ENCODE measurements at regions not wholly inside any gene's neighbourhood (a gene's known extent, or its start where the extent isn't known, plus 50 kb on each side); places are given as distances from the start of the nearest gene placed in this dataset.
"Not testable (repeated sequence)": the region's sequence is repeated elsewhere in the genome, so short reads cannot be mapped to it uniquely, and the experiment has no call there.

GRCh38 chr13:50422181-50423148 lies 407.2 kb downstream of the KCNRG start:
- no peak for DNase-seq (ENCODE audit: missing footprints)
- ATAC-seq, result no peak
- intact Hi-C loops (cut with DNase I), result loop anchor here (5.0 kb wide), 1 partner anchor 35 kb away; no protein-coding TSS in a partner anchor

- no peak for ATAC-seq
- no peak for DNase-seq (ENCODE audit: missing footprints)
- intact Hi-C loops (cut with DNase I), result loop anchor here (2.0 to 5.0 kb wide), 2 partner anchors 38 to 104 kb away; no protein-coding TSS in a partner anchor
These were observed 409.7 kb downstream of the KCNRG start for GRCh38 chr13:50424993-50425392.

- DNase-seq (ENCODE audit: missing footprints), result no peak
- intact Hi-C loops (cut with DNase I), result loop anchor here (2.0 kb wide), 1 partner anchor 103 kb away; no protein-coding TSS in a partner anchor
- ATAC-seq, result no peak
These were observed 410.5 kb downstream of the KCNRG start for GRCh38 chr13:50425772-50426171.

- DNase-seq (ENCODE audit: missing footprints) (no peak), ATAC-seq (no peak)
- intact Hi-C loops (cut with DNase I), result no loop called here
These were observed 411.7 kb downstream of the KCNRG start for GRCh38 chr13:50426927-50427326.

GRCh38 chr13:50427511-50427910 lies 412.3 kb downstream of the KCNRG start:
- ATAC-seq; DNase-seq (ENCODE audit: missing footprints); intact Hi-C loops (cut with DNase I): not testable (repeated sequence)

GRCh38 chr13:50428183-50428877 lies 413.1 kb downstream of the KCNRG start:
- ATAC-seq, result no peak
- no peak for DNase-seq (ENCODE audit: missing footprints)
- intact Hi-C loops (cut with DNase I), result no loop called here

GRCh38 chr13:50435011-50435410 lies 408.5 kb downstream of the DLEU7 start:
- ATAC-seq (no peak), DNase-seq (ENCODE audit: missing footprints) (no peak)
- intact Hi-C loops (cut with DNase I), result no loop called here

- intact Hi-C loops (cut with DNase I), result no loop called here
- no peak for ATAC-seq
These were observed 406.2 kb downstream of the DLEU7 start for GRCh38 chr13:50437252-50437651.

GRCh38 chr13:50438351-50438750 lies 405.1 kb downstream of the DLEU7 start:
- no peak for ATAC-seq
- no peak for DNase-seq (ENCODE audit: missing footprints)
- intact Hi-C loops (cut with DNase I), result no loop called here

More at GRCh38 chr13:50437252-50437651, 406.2 kb downstream of the DLEU7 start:
- no peak for DNase-seq (ENCODE audit: missing footprints)

GRCh38 chr13:50441130-50441529 lies 402.4 kb downstream of the DLEU7 start:
- DNase-seq (ENCODE audit: missing footprints) (no peak), ATAC-seq (no peak)
- intact Hi-C loops (cut with DNase I), result no loop called here

GRCh38 chr13:50444726-50445125 lies 398.8 kb downstream of the DLEU7 start:
- intact Hi-C loops (cut with DNase I), result no loop called here
- ATAC-seq (no peak), DNase-seq (ENCODE audit: missing footprints) (no peak)

- DNase-seq (ENCODE audit: missing footprints) (no peak), ATAC-seq (no peak)
- intact Hi-C loops (cut with DNase I), result no loop called here
These were observed 396.9 kb downstream of the DLEU7 start for GRCh38 chr13:50446611-50447010.

GRCh38 chr13:50448535-50448998 lies 394.9 kb downstream of the DLEU7 start:
- intact Hi-C loops (cut with DNase I), result no loop called here
- ATAC-seq (no peak), DNase-seq (ENCODE audit: missing footprints) (no peak)

GRCh38 chr13:50449465-50449864 lies 394.0 kb downstream of the DLEU7 start:
- DNase-seq (ENCODE audit: missing footprints), result no peak
- intact Hi-C loops (cut with DNase I), result no loop called here
- no peak for ATAC-seq

GRCh38 chr13:50450279-50450678 lies 393.2 kb downstream of the DLEU7 start:
- intact Hi-C loops (cut with DNase I), result no loop called here
- ATAC-seq (no peak), DNase-seq (ENCODE audit: missing footprints) (no peak)

GRCh38 chr13:50451609-50452008 lies 391.9 kb downstream of the DLEU7 start:
- DNase-seq (ENCODE audit: missing footprints) (no peak), ATAC-seq (no peak)
- intact Hi-C loops (cut with DNase I), result no loop called here

- DNase-seq (ENCODE audit: missing footprints), result no peak
- intact Hi-C loops (cut with DNase I), result no loop called here
These were observed 391.5 kb downstream of the DLEU7 start for GRCh38 chr13:50452028-50452427.

GRCh38 chr13:50452756-50453155 lies 390.7 kb downstream of the DLEU7 start:
- intact Hi-C loops (cut with DNase I), result no loop called here
- DNase-seq (ENCODE audit: missing footprints), result no peak
- peak; percentile 51 for ATAC-seq

More at GRCh38 chr13:50452028-50452427, 391.5 kb downstream of the DLEU7 start:
- ATAC-seq, result no peak

GRCh38 chr13:50453188-50453587 lies 390.3 kb downstream of the DLEU7 start:
- intact Hi-C loops (cut with DNase I), result no loop called here
- DNase-seq (ENCODE audit: missing footprints), result no peak
- peak; percentile 55 for ATAC-seq

- intact Hi-C loops (cut with DNase I), result no loop called here
- ATAC-seq (no peak), DNase-seq (ENCODE audit: missing footprints) (no peak)
These were observed 387.4 kb downstream of the DLEU7 start for GRCh38 chr13:50456111-50456510.

Measured in Right ventricle myocardium inferior (tissue), 1 donor.